ENCODE measurements at regions not wholly inside any gene's neighbourhood (a gene's known extent, or its start where the extent isn't known, plus 50 kb on each side); places are given as distances from the start of the nearest gene placed in this dataset.
A peak's percentile ranks its signal among the peaks of the same experiment; 100 is the strongest.

DNA sequence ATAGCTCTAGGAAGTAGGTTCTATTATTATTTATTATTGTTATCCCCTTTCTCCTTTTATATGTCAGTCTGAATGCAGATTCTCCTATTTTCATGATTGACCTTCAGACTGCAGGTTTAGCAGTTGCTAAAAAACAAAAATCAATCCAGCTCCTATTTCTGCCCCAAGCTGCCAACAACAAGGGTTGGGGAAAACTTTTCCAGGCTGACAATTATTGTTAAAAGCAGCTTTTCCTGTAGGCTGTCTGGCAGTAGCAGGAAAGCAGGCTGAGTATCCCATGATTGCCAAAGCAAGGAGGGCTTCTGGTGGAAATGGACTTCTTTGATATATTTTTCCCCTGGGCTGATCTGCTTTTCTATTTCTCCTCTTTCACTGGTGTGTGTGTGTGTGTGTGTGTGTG lies 78.0 kb upstream of the CTLA4 start:
- no peak for DNase-seq (ENCODE audit: low read depth in 2 of 2)

DNA sequence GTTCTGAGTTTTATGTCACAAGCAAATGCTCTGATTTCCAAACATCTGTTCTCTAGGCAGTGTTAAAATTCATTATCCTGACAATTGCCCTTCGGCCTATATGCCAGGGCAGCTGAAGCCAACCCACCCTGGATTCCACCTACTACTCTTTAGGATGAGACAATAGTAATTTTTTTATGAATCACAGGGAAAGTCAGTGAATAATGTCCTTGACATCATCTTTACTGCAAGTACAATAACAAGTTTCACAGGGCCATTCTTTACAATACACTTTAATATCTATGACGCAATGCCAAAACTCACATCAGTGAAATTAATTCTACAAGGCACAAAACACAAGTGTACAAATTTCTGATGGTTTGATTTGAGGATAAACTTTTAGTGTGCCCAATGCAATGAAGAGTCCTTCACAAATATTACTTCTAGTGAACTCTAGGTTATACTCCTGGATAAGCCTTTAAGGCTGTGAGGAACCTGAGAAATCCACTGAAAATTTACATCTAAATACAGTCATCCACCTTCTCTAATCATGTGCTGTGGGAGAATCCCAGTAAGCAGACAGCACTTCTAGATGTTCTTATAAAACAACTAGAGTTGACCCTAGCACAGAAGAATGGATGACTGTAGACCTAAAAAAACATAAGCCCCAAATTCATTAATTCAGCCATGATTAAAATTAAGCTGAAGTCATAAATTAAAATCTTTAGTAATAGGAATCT lies 77.3 kb upstream of the CTLA4 start:
- DNase-seq (ENCODE audit: low read depth in 2 of 2) = no peak

DNA sequence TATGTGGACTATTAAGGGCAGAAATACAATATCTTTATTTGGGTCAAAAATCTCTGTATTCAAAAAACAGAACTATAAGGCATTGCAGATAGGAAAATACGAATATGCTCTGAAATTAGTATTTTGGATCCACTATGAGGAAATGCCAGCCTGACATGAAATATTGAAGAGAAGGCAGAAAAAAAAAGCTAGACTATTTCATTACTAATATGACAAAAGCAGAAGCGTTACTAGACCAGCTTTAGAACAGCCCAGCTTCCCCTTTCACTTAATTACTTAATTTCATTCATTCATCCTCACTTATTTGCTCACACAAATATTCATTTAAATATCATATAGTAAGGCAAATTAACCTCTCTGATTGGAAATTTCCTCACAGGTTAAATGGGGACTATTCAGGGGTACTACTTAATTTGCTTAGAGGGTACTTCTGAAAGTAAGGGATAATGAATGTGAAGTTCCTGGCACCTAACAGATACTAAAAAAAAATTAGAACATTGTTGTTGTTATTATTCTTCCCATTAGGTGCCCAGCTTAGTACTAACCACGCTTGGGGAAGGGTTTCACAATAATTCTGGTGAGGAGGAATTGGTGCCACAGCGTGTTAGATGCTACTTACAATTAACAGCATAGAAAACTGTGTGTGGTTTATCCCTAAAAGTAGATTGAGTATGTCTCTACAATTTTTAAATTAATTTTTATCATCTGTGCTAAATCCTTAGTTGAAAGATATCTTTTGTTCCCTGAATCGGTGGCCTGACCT lies 71.1 kb upstream of the CTLA4 start:
- DNase-seq (ENCODE audit: low read depth in 2 of 2) = no peak

DNA sequence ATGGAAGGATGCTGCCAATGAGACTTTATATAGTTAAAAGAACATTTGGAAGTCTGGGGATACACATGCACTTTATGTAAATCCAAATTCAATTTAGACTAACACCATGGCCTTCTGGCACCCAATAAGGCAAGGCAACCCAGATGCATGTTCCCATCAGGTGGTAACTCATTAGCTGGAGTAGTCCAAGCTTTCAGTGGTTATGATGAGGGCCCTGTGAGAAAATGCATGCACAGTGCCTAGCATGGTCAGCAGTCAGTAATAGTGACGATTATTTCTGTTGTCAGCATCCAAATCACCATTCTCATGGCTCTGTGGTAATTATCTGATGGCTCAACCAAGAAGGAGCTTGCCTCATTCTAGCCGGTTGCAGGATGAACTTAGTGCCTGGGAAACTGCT lies 70.3 kb upstream of the CTLA4 start:
- no peak for DNase-seq (ENCODE audit: low read depth in 2 of 2)

DNA sequence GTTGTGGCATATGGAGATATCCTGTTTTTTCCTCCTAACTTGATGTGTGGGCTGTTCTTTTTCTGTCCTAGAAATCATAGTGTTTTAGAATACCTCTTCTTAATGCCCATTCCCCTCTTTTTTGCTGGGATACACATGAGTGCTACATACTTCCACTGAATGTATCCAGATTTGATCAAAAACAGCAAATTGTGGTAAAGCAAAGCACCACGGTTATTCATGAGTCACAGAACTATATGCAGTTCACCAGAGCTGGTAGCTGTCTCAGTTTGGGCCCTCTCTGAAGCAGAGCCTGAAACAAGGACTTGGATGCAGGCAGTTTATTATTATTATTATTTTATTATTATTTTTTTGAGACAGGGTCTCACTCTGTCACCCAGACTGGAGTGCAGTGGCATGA lies 69.9 kb upstream of the CTLA4 start:
- no peak for DNase-seq (ENCODE audit: low read depth in 2 of 2)

DNA sequence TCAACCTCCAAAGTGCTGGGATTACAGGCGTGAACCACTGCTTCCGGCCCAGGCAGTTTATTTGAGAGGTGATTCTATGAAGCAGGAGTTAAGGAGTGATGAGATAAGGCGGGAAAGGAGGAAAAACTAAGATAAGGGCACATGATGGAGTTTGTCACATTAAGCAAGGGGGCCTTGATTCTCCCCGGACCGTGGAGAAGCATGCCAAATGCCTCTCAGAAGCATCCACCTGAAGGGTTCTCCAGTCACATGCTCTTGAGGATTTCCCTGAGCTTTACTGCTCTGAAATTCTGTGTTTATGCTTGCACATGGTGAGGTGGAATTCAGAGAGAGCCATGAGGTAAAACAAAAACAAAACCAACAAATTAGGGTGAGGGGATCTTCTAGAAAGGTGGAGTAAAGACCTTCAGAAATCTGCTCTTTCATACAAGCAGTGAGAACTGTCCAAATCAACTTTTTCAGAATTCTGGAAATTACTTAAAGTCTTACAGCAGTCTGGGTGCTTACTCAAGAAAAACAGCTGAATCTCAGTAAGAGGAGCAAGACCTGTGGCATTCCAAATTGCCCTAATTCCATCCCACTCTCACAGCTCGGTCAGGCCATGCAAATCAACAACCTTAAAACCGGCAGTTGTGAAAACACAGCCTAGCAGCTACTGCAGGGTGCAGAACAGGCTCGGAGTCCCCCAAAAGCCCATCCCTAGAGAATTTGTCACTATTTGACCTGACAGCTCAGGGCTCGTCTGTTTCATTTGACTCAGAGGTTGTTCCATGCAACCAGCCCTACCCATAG lies 69.1 kb upstream of the CTLA4 start:
- no peak for DNase-seq (ENCODE audit: low read depth in 2 of 2)

DNA sequence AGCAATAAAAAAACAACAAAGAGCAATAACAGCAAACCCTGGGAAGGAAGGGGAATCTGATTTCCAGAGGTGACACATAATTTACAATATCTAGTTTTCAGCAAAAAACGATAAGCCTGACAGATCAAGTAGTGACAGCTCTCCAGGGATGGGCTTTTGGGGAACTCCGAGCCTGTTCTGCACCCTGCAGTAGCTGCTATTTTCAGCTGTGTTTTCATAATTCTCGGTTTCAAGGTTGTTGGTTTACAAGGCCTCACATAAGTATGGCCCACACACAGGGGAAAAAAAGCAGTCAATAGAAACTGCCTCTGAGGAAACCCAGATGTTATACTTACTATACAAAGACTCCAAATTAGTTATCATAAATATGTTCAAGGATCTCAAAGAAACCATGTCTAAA lies 67.7 kb upstream of the CTLA4 start:
- peak in 1 of 2 experiments; percentile 24 for DNase-seq (ENCODE audit: low read depth in 2 of 2)

DNA sequence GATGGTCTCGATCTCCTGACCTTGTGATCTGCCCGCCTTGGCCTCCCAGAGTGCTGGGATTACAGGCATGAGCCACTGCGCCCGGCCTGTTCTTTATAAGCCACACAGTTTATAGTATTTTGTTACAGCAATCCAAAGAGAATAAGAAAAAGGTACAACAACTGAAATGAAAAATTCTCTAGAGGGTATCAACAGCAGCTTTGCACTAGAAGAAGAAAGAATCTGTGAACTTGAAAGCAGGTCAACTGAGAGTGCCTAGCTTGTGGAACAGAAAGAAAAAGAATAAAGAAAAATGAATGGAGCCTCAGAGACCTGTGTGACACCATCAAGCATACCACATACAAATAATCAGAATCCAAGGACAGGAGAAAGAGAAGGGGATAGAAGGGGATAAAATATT lies 66.8 kb upstream of the CTLA4 start:
- DNase-seq (ENCODE audit: low read depth in 2 of 2) = no peak

DNA sequence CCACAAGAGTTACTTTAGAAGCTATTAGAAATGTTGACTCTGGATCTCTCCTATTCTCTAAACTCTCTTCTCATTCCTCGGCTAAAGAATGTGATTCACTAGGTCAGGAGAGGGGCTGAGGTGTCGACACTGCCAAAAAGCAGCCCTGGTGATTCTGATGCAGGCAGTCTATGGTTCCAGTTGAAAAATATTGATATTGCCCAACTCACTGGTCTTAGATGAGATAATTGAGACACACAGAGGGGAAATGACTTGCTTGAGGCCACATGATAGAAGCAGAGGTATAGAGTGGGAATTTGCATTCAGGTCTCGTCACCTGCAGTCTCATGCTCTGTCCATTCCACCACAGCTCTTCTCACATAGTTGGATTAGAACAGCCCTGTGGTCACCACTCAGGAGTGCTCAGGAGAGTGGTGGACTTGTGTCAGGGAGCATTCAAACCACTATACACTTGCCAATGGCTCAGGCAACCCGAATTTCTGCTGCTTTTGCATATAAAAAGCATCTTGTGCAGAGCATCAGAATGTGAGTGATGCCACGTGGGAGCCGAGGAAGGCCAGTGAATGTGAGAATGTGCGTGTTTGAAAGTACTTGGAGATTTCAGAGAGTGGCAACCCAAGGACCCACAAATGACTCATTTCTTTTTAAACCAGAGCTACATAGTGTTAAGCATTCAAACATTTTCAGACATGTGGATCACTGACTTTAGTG lies 65.1 kb upstream of the CTLA4 start:
- DNase-seq (ENCODE audit: low read depth in 2 of 2) = peak in 1 of 2 experiments; percentile 46

DNA sequence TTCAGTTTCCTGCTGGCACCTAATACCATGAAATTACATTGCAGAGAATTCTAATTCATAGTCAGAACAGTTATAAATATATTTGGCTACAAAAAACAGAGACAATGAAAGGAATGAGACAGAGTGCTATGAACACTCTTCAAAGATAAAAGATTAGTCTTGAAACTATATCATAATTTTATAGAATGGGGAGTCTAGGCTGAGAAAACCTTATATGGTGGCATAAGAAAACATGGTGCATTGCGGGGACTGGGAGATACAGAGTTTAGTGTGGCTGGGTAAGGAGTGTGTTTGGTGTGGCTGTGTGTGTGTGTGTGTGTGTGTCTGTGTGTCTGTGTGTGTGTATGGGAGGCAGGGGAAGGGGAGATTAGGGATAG lies 64.5 kb upstream of the CTLA4 start:
- DNase-seq (ENCODE audit: low read depth in 2 of 2) = no peak

DNA sequence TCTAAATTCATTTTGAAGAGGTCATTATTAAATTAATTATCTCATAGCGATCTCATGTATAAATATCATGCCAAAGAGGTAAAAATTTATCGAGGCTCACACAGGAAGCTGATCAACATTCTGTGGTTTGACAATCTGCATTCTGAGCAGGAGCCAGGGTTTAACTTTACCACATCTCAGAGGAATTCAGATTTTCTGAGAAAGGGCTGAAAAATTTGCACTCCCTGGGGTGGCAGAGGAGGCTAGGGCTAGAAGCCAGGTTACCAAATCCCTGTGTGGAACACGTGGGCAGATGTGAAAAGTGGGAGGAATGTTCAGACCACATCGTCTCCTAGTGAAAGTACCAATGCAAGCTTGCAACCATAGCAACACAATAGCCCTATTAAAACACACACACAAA lies 63.5 kb upstream of the CTLA4 start:
- peak; percentile 33 to 56 for DNase-seq (ENCODE audit: low read depth in 2 of 2)

DNA sequence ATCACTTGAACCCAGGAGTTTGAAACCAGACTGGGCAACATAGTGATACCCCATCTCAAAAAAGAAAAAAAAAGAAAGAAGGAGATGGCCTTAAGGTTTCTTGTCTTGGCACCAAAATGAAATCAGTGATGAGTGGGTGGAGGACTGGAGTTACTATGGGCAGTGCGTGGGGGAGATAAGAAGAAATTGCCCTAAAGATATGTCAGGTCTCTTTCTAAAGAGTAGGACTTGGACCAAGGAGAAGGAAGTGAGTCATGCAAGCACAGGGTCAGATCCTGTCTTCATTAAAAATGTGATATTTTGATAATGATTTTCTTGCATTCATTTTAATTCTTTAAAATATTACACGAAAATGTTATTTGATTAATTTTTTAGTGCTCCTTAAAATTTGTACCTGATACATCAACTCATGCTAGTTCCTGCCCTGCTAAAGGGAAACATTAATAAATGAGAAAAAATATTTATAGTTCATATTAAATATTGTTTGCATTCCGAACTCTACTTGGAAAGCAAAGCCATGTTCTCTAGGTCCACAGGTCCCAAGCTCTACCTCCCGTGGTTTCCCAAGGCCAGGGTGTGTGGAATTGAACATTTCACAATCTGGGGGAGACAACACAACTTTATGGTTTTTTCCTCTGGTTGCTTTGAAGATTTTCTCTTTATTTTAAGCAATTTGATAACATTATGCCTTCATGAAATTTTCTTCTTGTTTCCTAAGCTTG lies 62.6 kb upstream of the CTLA4 start:
- no peak for DNase-seq (ENCODE audit: low read depth in 2 of 2)

DNA sequence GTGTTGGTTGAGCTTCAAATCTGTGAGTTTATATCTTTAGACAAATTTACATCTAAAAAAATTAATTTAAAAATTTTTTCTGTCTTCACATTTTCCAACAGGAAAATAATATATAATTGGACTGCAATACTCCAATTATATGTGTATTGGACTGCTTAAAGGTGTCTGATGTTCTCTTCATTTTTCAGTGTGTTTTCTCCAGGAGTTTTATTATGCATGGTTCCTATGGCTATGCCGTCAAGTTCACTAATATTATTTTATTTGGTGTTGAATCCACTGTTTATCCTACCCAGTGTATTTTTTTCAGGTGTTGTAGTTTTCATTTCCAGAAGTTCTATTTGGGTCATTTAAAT lies 62.1 kb upstream of the CTLA4 start:
- DNase-seq (ENCODE audit: low read depth in 2 of 2) = no peak

DNA sequence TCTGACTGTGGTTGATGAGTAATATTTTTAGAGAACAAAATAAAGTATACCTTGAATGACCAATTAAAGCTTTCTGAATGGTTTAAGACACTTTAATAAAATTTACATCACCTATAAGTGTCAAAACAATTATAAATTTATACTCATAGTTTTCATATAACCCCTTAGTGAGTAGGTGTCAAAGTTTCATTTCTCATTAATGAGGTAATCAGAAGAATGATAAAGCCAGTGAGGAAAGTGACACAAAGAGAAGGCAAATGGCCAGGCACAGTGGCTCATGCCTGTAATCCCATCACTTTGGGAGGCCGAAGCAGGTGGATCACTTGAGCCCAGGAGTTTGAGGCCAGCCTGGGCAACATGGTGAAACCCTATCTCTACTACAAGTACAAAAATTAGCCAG lies 60.8 kb upstream of the CTLA4 start:
- DNase-seq (ENCODE audit: low read depth in 2 of 2) = no peak

DNA sequence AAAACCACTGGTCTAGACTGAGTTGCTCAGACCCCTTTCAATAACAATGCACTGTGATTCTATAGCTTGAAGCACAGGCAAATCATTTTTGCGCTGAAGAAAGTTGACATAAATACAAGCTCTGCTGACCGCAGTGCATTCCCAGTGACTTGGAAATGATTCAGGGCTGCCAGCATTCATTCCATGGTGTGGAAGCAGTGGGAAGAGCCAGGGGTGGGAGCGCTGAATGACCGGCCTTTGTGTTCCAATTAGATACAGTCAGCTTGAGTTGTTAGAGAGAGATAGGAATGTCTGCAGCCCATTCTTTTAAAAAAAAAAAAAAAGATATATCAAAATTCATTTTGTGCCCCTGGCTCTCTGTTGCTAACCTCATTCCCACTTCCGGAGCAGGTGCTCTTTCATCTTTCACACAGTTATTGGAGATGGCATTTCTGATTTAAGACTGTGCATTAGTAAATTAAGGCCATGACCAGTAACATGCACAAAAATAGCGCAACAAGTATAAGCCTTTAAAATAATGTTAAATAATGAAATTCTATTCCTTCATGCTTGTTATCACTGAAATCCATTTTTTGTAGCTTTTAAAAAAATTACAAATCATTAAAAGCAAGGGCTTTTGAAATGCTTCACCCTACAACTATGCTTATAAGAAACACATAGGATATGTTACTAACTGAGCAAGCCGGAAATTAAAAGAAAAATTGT lies 59.4 kb upstream of the CTLA4 start:
- no peak for DNase-seq (ENCODE audit: low read depth in 2 of 2)

DNA sequence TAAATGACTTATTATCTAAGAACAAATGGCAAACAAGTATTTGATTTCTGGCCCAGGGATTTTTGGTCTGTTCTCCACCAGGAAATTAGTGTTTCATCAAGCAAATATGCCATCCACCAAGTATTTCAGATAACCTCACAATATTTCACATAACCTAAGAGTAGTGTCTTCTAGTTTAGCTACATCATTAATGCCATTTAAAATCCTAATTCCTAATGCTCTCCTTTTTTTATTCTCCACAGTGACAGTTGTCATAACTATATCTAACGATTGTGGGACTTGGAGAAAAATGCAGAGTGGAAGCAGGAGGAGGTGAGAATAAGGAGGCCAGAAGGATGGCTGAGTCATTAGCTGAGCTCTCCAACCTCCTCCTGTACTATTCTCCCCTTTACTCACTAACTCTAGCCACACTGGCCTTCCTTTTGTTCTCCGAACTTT lies 58.5 kb upstream of the CTLA4 start:
- DNase-seq (ENCODE audit: low read depth in 2 of 2) = no peak

DNA sequence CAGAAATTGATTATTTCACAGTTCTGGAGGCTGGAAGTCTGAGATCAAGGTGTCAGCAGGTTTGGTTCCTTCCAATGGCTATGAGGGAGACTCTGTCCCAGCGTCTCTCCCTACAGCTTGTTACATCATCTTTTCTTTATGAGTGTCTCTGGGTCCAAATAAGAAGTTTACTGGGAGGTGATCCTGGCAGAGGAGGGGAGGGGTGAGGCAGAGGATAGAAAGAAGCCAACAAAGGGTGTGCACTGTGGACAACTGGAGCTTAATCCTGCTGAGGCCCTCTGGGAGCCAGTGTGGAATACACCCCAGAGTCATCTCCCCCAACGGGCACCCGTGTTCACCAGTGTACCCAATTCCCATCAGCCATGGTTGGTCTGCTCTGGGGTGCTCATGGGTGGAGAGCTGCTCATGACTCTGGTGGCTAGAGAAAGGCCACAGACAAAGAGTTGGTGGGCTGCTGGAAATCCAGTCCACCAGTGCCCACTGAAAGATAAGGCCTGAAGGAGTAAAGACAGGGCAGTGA lies 57.5 kb upstream of the CTLA4 start:
- DNase-seq (ENCODE audit: low read depth in 2 of 2) = no peak

DNA sequence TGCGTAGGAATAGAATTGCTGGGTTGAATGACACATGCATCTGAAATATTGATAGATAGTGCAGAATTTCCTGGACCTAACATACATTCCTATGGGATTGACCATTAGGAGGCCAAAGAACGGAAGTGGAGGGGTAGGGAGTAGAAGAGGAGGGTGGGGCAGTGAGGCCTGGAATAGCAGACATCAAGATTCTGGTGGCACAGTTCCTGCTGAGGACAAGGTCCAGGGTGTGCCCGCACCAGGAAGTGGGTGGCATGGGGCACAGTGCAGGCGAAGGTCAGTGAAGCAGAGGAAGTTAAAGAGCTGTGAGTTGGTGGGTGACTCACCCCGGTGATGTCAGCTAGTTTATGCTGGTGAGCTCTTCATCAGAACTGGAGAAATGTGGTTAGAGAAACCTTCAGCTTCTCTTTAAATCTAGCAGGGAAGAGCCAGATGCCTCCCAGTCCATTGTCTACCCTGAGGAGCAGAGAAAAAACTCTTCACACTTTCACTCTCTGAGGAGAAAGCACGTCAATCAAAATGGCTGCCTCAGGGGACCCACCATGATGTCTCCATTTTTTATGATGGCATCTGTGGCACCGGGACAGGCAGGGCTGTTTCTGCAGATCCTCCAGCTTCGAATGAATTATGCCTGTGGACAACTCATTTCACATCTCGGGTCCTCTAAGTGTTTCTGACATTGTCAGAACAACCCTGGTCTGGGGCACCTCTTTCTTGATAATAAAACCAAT lies 55.9 kb upstream of the CTLA4 start:
- DNase-seq (ENCODE audit: low read depth in 2 of 2) = peak; percentile 53 to 68

DNA sequence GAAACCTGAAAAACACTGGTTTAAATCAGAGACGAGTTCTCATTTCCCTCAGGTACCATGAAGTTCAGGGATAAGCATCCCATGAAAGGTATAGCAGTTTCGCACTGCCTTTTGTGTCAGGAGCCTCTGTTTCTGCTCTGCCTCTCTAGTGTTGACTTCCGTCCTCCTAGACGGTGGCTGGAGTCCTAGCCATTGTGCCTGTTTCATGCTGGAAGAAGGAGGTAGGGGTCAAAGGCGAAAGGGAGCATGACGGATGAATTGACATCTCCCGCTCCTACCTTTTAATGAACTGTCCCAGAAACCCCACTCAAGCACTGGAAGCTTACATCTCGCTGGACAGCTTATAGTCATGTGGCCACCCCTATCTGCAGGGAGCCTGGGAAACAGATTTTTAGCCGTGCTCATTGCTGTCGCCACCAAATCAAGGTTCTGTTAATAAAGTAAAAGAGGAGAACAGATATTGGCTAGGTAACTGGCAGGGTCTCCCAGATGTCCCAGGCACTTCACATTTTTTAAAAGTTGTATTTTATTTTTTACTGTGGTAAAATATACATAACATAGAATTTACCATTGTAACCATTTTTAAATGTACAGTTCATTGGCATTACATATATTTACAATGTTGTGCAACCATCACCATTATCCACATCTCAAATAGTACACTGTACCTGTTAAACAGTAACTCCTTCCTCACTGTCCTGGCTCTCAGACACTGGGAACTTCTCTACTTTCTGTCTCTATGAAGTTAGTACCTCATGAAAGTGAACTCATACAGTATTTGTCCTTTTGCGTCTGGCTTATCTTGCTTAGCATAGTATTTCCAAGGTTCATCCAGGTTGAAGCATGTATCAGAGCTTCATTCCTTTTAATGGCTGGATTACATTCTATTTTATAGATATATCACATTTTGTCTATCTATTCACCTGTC lies 55.0 kb upstream of the CTLA4 start:
- DNase-seq (ENCODE audit: low read depth in 2 of 2) = no peak

Data from stimulated activated CD4-positive, alpha-beta T cell treated with anti-CD3 and anti-CD28 coated beads, Interleukin-12 subunit alpha, Interleukin-12 subunit beta, amount 100 ng/mL, for 24 hours (primary cell).